HG03095 (cell line): ENCODE measurements at regions not wholly inside any gene's neighbourhood (a gene's known extent, or its start where the extent isn't known, plus 50 kb on each side); places are given as distances from the start of the nearest gene placed in this dataset.

Experiments used
- ATAC-seq: cut with Tn5 transposase; IDR thresholded peaks from one replicate; pipeline ENCODE4 v1.9.1; 2021; ENCODE audit warnings: moderate library complexity; ENCODE audit not compliant: unreplicated experiment

DNA sequence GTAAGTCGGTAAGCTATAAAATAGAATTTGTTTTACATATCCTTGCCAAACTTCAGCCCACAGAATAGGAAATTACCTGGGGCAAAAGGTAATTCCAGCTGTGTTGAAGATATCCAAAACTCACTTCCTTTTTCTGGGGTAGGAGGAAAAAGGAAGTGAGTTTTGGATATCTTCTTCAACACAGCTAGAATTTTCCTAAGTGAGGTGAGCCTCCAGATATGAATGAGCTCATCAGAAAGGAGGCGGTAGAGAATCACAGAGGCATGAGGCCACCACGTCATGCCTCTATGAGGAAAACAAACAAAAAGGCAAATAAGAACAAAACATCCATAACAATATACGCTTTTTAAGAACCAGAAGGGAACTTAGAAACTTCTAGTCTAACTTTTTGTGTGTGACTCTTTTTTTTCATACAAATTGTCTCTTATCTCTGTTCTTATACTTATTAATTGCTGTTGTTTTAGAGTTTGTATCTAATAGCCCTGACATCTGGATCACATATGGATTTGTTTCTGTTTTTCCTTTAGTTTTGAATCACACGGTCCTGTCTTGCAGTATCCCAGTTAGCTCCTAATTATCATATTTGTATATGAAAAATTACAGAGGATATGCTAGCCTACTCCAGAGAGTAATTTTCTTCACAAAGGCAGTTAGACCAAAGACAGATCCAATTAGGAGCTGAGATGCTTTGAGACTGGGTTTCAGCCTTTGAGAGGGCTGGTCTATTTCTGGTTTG lies 104.5 kb downstream of the RBM43 start:
- ATAC-seq, result no peak

DNA sequence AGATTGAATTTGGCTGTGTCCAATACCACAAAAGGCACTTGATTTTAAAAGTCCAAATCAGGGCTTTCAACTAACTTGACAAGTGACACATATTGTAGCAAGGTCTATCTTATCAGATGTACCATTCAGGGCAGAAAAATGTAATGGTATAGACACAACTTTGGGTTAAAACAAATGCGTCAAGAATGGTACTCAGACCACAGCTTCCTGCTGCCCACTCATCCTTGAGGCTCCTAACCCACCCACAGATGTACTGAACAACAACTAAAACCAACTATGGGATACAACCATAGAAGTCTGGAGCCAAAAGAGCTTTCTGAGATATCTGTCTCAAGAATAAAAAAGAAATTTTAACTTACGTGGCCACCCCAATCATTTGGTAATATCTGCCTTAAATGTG lies 105.2 kb downstream of the RBM43 start:
- ATAC-seq, result no peak

DNA sequence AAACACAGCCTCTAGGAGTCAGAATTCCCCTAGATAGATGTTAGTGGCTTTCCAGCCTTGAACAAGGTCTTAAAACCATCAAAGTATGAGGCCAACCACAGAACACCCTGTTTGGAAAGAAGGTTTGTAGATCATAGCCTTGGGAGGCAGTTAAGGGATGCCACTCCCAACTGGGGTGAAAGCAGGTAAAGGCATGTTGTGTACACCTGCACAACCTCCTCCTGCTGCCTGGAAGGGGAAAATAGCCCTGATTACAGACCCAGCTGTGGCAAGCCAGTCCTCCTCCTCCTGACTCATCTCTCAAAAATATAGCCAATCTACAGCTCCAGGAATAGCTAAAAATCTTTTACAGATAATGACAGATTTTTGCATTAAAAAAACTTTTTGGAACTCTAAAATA lies 108.1 kb downstream of the RBM43 start:
- ATAC-seq, result no peak

DNA sequence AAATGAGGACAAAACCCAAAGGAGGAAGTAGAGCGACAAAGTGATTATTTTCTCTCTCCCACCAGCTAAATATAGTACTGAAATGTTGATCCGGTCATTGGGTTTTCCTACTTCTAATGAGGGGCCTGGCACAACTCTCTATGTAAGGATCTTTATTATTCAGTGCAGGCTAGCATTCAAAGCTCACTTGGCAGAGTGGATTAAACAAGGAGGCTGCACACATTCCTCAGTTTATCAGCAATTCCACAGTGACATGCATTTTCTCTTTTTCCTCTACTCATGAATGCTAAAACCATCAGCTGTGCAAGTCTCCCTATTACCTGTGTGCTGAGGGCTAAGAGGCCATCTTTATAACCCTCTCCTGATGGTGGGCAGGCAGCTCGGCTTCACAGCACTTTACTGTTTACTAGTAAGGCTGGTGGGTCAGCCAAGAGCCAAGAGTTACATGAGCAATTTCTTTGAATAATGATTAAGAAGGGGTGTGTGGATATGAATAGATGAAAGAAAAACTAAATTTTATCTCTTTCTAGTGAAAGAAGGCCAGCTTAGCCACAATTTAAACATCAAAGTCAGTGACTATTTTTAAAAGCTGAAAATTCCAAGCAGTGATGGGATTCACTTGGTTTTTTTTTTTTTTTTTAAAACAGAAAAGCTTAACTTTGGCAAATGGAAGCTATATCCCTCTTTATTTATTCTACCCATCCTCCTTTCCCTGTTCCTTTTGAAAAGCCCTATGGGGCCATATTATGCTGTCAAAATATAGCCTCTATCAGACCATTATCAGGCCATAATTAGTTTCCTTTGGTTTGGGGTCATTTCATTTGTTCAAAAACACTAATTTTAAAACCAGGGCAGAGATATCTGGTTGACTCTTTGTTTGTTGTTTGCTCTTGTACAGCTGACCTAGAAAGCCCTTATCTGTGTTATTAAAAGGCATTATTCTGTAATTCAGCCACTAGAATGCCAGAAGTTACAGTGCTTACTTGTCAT lies 111.0 kb downstream of the RBM43 start:
- no peak for ATAC-seq

DNA sequence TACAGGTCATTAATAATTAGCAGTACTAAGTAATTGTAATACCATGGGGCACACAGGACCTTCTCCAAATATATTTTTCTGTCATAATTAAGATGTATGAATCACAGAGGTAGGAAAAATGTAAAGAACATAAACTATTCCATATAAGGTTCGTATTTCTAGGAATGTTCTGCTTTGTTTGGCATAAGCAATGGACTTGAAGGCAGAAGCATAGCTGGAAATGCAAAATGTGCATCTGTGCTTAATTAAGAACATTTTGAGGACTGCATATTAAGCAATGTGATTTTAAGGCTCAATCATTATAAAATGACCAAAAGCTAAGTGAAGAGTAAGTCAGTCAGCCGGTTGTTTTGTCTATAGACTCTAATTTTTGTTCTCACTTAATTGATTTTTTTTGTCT lies 123.2 kb downstream of the RBM43 start:
- no peak for ATAC-seq

DNA sequence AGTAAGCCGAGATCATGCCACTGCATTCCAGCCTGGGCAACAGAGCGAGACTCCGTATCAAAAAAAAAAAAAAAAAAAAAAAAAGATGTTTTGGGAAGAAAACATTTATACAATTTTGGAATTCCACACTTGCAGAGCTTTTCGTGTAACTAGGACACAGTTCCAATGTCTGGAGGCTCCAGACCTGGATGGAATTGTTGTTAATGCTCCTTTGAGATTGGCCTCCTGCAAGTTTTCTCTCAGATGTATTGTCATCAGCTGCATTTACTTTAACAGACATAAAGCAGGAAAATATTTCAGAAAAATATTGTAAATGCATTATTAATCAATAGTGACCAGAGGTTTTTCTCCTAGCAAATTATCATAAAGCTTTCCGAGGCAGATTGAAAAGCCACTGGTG lies 124.1 kb downstream of the RBM43 start:
- ATAC-seq, result no peak

DNA sequence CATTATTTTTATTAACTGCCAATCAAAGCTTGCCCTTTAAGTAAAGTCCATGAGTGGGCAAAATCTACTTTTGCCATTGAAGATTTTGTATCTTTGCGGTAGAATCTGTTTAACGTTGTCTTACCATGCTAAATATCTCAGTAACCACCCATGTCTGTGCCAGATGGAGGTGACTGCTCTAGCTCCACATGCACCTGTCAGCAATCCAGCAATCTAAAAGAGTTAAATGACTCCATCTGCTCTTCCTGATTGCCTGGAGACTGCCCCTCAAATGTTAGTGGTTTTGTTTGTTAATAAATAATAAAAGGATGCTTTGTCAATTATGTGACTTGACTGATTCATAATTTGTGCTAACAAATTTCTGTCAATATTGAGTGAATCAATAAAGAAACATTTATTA lies 141.7 kb downstream of the RBM43 start:
- ATAC-seq, result no peak

DNA sequence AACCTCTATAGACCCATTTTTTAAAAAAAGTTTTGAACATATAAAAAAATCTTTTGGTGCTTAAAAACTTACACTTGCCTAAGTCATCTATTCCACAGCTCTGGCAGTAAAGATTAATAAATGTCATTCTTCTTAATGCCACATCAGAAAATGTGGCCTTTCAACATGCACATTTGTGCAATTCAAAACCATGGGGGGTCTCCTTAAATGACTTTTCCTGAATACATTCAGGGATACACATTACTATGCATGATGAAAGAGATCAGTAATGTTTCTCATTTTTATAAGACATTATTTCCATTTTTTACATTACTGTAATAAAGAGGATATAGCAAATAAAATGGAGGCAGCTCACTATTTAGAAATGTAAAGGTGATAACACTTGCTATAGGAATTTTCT lies 142.3 kb downstream of the RBM43 start:
- no peak for ATAC-seq

DNA sequence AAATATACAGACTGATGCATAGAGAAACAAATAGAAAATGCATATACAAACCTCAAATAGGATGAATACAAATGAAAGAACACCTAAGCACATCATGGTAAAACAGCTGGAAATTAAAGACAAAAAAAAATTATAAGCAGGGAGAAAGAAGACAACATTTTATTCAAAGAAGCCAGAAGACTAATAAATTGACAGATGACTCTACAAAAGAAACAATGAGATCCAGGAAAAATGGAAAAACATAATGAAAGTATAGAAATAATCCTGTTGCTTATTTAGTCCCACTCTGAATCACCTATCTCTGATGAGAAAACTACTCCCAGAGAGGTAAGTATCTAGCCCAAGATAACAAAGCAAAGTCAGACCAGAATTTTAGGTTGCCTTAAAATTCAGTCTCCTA lies 143.4 kb downstream of the RBM43 start:
- ATAC-seq, result no peak

DNA sequence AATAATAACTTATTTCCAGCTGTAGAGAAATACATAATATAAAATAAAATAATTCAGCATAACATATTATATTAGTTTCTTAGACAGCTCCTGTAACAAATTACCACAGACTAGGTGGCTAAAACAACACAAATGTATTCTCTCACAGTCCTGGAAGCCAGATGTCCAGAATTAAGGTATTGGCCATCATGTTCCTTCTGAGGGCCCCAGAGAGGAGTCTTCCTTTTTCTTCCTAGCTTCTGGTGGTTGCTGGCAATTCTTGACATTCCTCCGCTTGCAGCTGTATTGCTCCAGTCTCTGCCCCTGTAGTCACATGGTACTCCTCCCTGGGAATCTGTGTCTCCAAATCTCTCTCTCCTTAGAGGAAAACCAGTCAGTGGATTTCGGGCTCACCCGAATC lies 146.8 kb downstream of the RBM43 start:
- ATAC-seq, result no peak

DNA sequence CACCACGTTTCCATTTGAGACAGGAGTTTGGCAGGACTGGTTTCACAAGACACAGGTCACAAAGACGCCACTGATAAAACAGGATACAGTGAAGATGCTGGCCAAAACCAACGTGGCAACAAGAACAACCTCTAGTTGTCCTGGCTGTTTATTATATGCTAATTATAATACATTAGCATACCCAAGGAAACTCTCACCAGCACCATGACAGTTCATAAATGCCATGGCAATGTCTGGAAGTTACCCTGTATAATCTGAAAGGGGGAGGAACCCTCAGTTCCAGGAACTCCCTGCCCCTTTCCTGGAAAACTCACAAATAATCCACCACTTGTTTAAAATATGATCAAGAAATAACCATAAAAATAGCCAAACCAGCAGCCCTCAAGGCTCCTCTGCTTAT lies 148.3 kb downstream of the RBM43 start:
- ATAC-seq, result no peak

DNA sequence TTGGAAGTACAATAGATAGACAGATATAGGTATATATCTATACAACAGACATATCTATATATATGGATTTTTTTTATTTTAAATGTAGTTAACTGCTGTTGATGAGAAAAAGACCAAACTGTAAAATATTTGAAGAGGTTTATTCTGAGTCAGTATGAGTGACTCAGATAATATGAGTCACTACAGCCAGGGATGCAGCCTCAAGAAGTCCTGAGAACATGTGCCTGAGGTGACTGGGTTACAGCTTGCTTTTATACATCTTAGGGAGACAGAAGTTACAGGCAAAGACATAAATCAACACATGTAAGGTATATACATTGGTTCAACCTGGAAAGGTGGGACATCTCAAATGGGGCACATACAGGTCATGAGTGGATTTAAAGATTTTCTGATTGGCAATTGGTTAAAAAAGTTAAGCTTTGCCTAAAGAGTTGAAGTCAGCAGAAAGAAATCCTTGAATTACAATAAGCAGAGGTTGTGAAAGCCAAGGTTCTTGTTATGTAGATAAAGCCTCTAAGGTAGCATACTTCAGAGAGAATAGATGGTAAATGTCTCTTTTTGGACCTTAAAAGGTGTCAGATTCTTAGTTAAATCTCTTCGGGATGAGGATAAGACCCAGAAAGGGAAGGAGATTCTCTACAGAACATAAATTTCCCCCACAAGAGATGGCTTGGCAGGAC lies 149.9 kb downstream of the RBM43 start:
- ATAC-seq, result no peak

DNA sequence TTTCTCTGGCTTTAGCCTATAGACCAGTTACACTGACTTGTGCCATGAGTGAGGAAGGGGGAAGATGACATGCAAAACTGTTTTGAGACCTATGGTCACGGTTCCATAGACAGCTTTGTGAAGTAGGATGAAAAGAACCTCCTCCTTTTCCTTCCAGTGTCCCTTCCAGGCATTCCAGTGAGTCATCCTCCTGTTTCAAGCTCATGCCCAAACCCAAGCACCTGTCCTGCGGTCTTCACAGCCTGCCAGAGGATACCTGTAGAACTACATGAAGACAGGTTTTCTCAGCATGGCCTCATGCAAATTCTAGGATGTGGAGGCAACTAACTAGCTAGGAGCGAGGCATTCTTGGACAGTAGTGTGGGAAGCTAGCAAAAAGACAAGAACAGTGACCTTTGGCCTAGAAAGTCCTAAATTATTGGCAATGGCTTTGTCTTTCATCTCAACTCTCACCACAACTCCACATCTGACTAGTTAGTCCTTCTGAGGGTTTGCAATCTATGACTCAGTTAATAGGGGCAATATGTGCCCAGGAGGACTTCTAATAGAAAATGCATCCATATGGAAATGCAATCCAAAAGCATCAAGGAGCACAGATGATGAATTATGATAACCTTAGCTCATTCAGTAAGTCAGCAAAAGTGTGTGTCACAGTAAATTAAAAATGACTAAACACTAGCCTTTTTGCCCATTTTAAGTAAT lies 154.7 kb downstream of the RBM43 start:
- no peak for ATAC-seq

DNA sequence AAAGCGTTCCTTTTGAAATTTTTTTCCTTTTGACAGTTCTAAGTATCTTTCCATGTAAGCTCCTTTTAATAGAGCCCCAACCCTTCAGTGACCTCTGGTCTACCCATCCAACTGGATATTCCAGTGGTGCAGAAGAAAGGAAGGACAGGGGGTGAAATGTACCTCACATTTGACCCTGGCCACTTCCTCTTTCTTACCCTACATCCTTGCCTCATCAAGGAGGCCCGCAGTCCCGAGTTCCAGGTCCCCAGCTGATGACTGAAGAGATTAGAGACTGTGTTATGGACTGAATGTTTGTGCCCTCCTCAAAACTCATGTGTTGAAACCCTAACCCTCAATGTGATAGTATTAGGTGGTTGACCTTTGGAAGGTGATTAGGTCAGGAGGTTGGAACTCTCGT lies 158.1 kb downstream of the RBM43 start:
- ATAC-seq, result no peak

DNA sequence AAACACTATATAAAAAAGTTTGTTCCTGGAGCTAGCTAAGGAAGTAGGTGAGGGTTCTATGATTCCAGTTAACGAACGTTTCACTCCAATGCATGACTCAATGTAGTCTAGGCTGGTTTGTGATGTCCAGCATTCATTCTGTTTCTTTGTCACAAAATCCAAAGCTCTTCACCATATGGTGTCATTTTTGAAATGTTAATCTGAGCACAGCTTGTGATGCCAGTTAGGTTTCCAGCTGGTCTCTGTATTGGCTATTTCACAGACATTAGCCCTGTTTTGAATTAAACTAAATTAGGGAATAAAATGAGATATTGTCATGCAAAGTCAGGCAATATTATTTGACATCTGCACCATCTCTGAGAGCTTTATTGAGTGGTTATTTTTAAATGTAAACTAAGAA lies 159.4 kb downstream of the RBM43 start:
- ATAC-seq, result no peak

DNA sequence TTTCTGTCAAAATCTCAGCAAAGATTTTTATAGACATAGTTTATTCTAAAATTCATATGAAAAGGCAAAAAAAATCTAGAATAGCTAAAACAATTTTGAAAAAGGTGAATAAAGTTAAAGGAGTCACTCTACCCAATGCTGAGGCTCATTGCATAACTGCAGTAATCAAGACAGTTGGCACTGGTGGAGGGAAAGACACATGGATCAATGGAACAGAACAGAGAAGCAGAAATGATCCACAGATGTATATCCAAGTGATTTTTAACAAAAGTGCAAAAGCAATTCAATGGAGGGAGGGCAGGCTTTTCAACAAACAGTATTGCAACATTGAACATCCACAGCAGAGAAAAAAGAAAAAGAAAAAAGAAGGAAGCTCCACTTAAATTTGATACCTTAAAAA lies 162.8 kb downstream of the RBM43 start:
- no peak for ATAC-seq

DNA sequence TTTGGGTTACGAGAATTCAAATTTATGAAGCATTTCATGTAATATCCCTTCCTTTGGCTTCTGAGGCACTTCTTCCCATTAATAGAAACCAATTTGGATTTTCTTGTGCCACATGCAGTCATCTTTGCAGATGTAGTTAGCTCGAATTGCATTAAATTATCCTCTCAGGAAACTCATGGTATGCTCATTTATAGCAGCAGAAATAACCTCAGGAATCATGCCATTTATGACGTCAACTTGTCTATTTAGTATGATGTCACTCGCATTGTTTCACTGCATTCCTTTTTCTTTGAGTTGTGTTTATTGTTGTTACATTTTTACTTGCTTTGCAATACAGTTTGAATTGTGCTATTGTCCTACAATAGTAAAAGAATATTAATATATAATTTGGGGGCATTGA lies 163.8 kb downstream of the RBM43 start:
- ATAC-seq, result no peak

DNA sequence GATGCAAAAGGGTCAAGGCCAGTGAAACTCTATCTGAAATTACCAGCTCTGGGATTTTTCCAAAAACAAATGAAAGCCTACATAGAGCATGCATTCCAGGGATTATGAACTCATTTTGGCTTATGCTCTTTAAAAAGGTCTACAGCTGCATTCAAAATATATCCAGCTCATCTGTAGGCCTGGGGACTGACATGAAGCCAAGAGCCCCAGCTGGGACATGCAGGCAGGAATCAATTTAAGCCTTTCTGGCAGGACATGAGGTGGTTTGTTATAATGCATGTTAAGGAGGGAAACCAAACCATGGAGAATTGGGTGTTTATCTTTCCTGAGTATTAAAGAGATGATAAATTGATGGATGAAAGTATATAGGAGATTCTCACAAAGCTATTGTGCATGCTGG lies 164.5 kb downstream of the RBM43 start:
- ATAC-seq, result no peak

DNA sequence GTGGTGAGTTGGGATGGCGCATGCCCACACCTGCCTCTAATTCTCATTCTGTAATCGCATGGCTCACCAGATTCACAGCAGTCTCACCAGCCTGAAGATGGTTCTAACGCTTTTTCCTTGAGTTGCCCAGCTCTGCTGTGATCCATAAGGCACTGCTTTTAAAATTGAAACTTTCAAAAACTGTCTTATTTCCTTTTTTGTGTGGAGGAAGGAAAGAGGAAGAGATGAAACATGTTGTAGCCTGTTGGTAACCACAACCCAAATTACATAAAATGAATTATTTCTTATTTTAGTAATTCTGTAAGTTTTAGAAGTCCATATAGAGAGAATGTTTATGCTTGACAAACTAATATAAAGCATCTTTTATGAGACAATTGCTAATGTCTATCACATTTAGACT lies 165.4 kb downstream of the RBM43 start:
- no peak for ATAC-seq

DNA sequence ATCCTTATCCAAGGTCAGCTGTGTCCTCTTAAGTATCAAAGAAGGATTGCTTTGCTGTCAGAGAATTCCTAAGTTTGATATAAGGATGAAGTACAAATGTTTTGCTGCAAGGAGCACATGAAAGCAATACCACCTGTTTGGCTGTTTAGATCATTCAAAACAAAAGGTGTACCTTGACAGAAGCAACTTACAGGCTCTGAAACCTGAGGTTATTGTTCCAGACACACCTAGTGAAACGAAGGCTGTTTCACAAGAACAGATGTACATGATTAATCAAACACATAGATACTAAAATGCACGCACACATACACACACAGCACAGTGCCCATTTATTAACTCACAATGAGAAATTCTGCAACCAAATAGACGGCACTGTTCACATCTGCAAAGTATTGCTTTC lies 166.2 kb downstream of the RBM43 start:
- ATAC-seq, result no peak

DNA sequence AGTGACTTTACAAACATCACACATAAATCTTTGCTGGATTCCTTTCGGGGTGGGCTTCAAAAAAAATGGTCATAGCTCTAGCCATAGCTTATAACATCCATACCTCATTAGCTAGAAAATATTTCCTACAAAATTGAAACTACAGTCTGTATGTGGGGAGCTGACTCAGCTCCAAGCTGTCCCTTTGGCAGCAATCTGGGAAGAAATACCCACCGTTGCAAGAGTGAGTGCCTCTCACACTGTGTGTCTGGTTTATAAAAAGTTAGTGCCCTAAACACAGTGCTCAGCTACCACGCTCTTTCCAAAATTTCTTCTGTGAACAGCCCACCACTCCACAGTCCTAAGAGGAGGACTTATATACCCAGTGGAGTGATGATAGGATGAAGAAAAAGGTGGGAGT lies 170.1 kb downstream of the RBM43 start:
- ATAC-seq, result no peak
